ENCODE measurements at regions not wholly inside any gene's neighbourhood (a gene's known extent, or its start where the extent isn't known, plus 50 kb on each side); places are given as distances from the start of the nearest gene placed in this dataset.

- TF ChIP-seq CTCF (IDR thresholded peaks at IDR 0.05; ENCODE audit: control insufficient read depth, extremely low read depth, insufficient read depth): no peak
- DNase-seq (ENCODE audit: low read depth): no peak
- no peak overlapping the region for H3K4me3 ChIP-seq (ENCODE audit: low read depth, low read length)
Measured at GRCh38 chr4:96713271-96713850, 873.5 kb downstream of the PDHA2 start.

- no peak overlapping the region for H3K4me3 ChIP-seq (ENCODE audit: low read depth, low read length)
- TF ChIP-seq CTCF (IDR thresholded peaks at IDR 0.05; ENCODE audit: control insufficient read depth, extremely low read depth, insufficient read depth): no peak
- DNase-seq (ENCODE audit: low read depth): no peak
Measured at GRCh38 chr4:96729641-96730040, 889.7 kb downstream of the PDHA2 start.

GRCh38 chr4:96730432-96730831 is 890.5 kb downstream of the PDHA2 start:
- no peak for TF ChIP-seq CTCF (IDR thresholded peaks at IDR 0.05; ENCODE audit: control insufficient read depth, extremely low read depth, insufficient read depth)
- DNase-seq (ENCODE audit: low read depth): no peak
- no peak overlapping the region for H3K4me3 ChIP-seq (ENCODE audit: low read depth, low read length)

- TF ChIP-seq CTCF (IDR thresholded peaks at IDR 0.05; ENCODE audit: control insufficient read depth, extremely low read depth, insufficient read depth): no peak
- H3K4me3 ChIP-seq (ENCODE audit: low read depth, low read length): no peak overlapping the region
- no peak for DNase-seq (ENCODE audit: low read depth)
Measured at GRCh38 chr4:96736352-96736889, 896.5 kb downstream of the PDHA2 start.

- TF ChIP-seq CTCF (IDR thresholded peaks at IDR 0.05; ENCODE audit: control insufficient read depth, extremely low read depth, insufficient read depth): no peak
- no peak overlapping the region for H3K4me3 ChIP-seq (ENCODE audit: low read depth, low read length)
Measured at GRCh38 chr4:96739101-96739500, 899.2 kb downstream of the PDHA2 start.

GRCh38 chr4:96742332-96743014 is 902.6 kb downstream of the PDHA2 start:
- no peak for DNase-seq (ENCODE audit: low read depth)
- no peak for TF ChIP-seq CTCF (IDR thresholded peaks at IDR 0.05; ENCODE audit: control insufficient read depth, extremely low read depth, insufficient read depth)
- no peak overlapping the region for H3K4me3 ChIP-seq (ENCODE audit: low read depth, low read length)

More at GRCh38 chr4:96739101-96739500, 899.2 kb downstream of the PDHA2 start:
- no peak for DNase-seq (ENCODE audit: low read depth)

Measured in LNCaP clone FGC (cell line).